ENCODE measurements at regions not wholly inside any gene's neighbourhood (a gene's known extent, or its start where the extent isn't known, plus 50 kb on each side); places are given as distances from the start of the nearest gene placed in this dataset.

DNA sequence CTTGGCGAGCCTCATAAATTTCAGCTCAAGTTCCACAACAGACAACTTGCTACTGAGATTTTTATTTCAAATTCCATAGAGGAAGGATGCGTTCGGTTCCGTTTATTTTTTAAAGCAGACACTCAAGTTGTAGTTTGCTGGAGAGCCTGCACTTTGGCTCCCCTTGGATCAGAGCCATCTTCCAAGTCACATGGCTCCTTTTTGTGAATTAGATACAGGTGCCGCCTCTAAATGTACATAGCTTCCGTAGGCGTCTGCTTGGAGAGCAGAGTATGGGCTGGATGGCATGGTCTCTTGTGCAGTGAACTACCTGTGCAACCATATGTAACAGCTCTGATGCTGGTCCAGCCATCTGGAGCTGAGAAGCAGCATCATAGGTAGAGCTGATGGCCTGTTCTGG is 73.9 kb upstream of the WWC1 start:
- Mint-ChIP-seq H3K9me3 (ENCODE audit: insufficient read depth) (no peaks in the 10 kb centered on the region), H3K4me3 (no peak overlapping the region), H3K27ac (no peak overlapping the region), H3K4me1 (peaks cover 6% of the 10 kb centered on the region), H3K27me3 (peaks cover 9% of the 10 kb centered on the region)
- H3K27ac ChIP-seq (ENCODE audit: low read length in 2 of 2): no peak overlapping the region
- H3K79me2 ChIP-seq (ENCODE audit: control insufficient read depth, insufficient read depth, low read length): no peaks in the 10 kb centered on the region
- POLR2A ChIA-PET: no interaction called here
- no peaks in the 10 kb centered on the region for H3K36me3 ChIP-seq (replicated peaks in 1 of 2; ENCODE audit: control extremely low read depth in 1 of 2, control insufficient read depth in 1 of 2, extremely low read depth in 1 of 2, insufficient read depth in 2 of 2, low read length in 1 of 2)
- DNase-seq (no peak), ATAC-seq (ENCODE audit: low read depth) (no peak)
- no peak overlapping the region for H3K9ac ChIP-seq (ENCODE audit: low read length)
- no peaks in the 10 kb centered on the region for H3K9me3 ChIP-seq (ENCODE audit: control extremely low read depth in 1 of 3, control insufficient read depth in 2 of 3, insufficient read depth in 1 of 3, low read length in 2 of 3)
- intact Hi-C loops (cut with micrococcal nuclease): no loop called here
- no peak overlapping the region for H3K4me3 ChIP-seq (ENCODE audit: control extremely low read depth in 1 of 5, extremely low read depth in 1 of 5, insufficient read depth in 1 of 5, low read depth in 2 of 5, low read length in 4 of 5)
- 98% methylated on average over 6 of the region's 7 CpGs for WGBS (ENCODE audit: insufficient coverage)
- no peak overlapping the region for H3K4me2 ChIP-seq (replicated peaks; ENCODE audit: low read depth, low read length, poor library complexity, severe bottlenecking)
- H2AFZ ChIP-seq (ENCODE audit: insufficient read depth, low read depth, low read length, poor library complexity, severe bottlenecking): no peak overlapping the region
- TF ChIP-seq, protein P1, sequence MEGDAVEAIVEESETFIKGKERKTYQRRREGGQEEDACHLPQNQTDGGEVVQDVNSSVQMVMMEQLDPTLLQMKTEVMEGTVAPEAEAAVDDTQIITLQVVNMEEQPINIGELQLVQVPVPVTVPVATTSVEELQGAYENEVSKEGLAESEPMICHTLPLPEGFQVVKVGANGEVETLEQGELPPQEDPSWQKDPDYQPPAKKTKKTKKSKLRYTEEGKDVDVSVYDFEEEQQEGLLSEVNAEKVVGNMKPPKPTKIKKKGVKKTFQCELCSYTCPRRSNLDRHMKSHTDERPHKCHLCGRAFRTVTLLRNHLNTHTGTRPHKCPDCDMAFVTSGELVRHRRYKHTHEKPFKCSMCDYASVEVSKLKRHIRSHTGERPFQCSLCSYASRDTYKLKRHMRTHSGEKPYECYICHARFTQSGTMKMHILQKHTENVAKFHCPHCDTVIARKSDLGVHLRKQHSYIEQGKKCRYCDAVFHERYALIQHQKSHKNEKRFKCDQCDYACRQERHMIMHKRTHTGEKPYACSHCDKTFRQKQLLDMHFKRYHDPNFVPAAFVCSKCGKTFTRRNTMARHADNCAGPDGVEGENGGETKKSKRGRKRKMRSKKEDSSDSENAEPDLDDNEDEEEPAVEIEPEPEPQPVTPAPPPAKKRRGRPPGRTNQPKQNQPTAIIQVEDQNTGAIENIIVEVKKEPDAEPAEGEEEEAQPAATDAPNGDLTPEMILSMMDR (IDR thresholded peaks at IDR 0.05): no peak
- no peak for TF ChIP-seq EZH2 (IDR thresholded peaks at IDR 0.05; ENCODE audit: borderline replicate concordance, insufficient read depth, low read depth, low read length, poor library complexity, severe bottlenecking)
- H4K20me1 ChIP-seq (ENCODE audit: control insufficient read depth, insufficient read depth, low read length, poor library complexity, severe bottlenecking): no peaks in the 10 kb centered on the region
- CTCF ChIA-PET: interaction anchor here (1.3 to 1.6 kb wide), 2 partner anchors 8 to 20 kb away, joined by 3 to 4 read pairs; no protein-coding TSS in a partner anchor
- no peaks in the 10 kb centered on the region for H3K4me1 ChIP-seq (ENCODE audit: control insufficient read depth in 2 of 2, insufficient read depth in 2 of 2, low read length in 2 of 2)
- H3K27me3 ChIP-seq (replicated peaks in 1 of 4; ENCODE audit: control extremely low read depth in 1 of 4, control insufficient read depth in 3 of 4, insufficient read depth in 4 of 4, low read length in 3 of 4): peaks cover 0 to 4% (median 2%) of the 10 kb centered on the region in 4 experiments

DNA sequence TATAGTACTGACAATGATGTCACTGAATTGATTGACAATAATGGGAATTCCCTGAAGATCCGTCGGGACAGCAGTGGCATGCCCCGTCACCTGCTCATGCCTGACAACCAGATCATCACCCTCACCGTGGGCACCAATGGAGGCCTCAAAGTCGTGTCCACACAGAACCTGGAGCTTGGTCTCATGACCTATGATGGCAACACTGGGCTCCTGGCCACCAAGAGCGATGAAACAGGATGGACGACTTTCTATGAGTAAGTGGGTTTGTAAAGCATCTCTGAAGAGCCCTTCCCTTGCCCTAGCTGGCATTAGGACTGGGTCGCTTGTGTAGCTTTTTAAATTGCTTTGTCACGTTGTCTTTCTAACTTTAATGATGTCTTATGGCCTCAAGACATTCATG is 72.7 kb upstream of the WWC1 start:
- intact Hi-C loops (cut with micrococcal nuclease): no loop called here
- ATAC-seq (ENCODE audit: low read depth) (no peak), DNase-seq (no peak)
- H3K79me2 ChIP-seq (ENCODE audit: control insufficient read depth, insufficient read depth, low read length): no peaks in the 10 kb centered on the region
- H2AFZ ChIP-seq (ENCODE audit: insufficient read depth, low read depth, low read length, poor library complexity, severe bottlenecking): no peak overlapping the region
- no peak overlapping the region for H3K27ac ChIP-seq (ENCODE audit: low read length in 2 of 2)
- Mint-ChIP-seq H3K4me1 (peaks cover 6% of the 10 kb centered on the region), H3K27me3 (peaks cover 6% of the 10 kb centered on the region), H3K9me3 (ENCODE audit: insufficient read depth) (no peaks in the 10 kb centered on the region), H3K27ac (no peak overlapping the region), H3K4me3 (no peak overlapping the region)
- no peak overlapping the region for H3K4me2 ChIP-seq (replicated peaks; ENCODE audit: low read depth, low read length, poor library complexity, severe bottlenecking)
- POLR2A ChIA-PET: no interaction called here
- H4K20me1 ChIP-seq (ENCODE audit: control insufficient read depth, insufficient read depth, low read length, poor library complexity, severe bottlenecking): no peaks in the 10 kb centered on the region
- H3K9me3 ChIP-seq (ENCODE audit: control extremely low read depth in 1 of 3, control insufficient read depth in 2 of 3, insufficient read depth in 1 of 3, low read length in 2 of 3): no peaks in the 10 kb centered on the region
- WGBS (ENCODE audit: insufficient coverage): 93% methylated on average over 6 of the region's 9 CpGs
- H3K27me3 ChIP-seq (replicated peaks in 1 of 4; ENCODE audit: control extremely low read depth in 1 of 4, control insufficient read depth in 3 of 4, insufficient read depth in 4 of 4, low read length in 3 of 4): peaks cover 0 to 4% (median 2%) of the 10 kb centered on the region in 4 experiments
- no peak for TF ChIP-seq EZH2 (IDR thresholded peaks at IDR 0.05; ENCODE audit: borderline replicate concordance, insufficient read depth, low read depth, low read length, poor library complexity, severe bottlenecking)
- TF ChIP-seq, protein P1 (IDR thresholded peaks at IDR 0.05): no peak
- CTCF ChIA-PET: interaction anchor here (1.2 to 1.6 kb wide), 4 partner anchors 9 to 21 kb away, joined by 3 read pairs; no protein-coding TSS in a partner anchor
- no peaks in the 10 kb centered on the region for H3K36me3 ChIP-seq (replicated peaks in 1 of 2; ENCODE audit: control extremely low read depth in 1 of 2, control insufficient read depth in 1 of 2, extremely low read depth in 1 of 2, insufficient read depth in 2 of 2, low read length in 1 of 2)
- no peak overlapping the region for H3K9ac ChIP-seq (ENCODE audit: low read length)
- H3K4me1 ChIP-seq (ENCODE audit: control insufficient read depth in 2 of 2, insufficient read depth in 2 of 2, low read length in 2 of 2): no peaks in the 10 kb centered on the region
- no peak overlapping the region for H3K4me3 ChIP-seq (ENCODE audit: control extremely low read depth in 1 of 5, extremely low read depth in 1 of 5, insufficient read depth in 1 of 5, low read depth in 2 of 5, low read length in 4 of 5)
